ENCODE measurements at regions not wholly inside any gene's neighbourhood (a gene's known extent, or its start where the extent isn't known, plus 50 kb on each side); places are given as distances from the start of the nearest gene placed in this dataset.
A peak's percentile ranks its signal among the peaks of the same experiment; 100 is the strongest.

DNA sequence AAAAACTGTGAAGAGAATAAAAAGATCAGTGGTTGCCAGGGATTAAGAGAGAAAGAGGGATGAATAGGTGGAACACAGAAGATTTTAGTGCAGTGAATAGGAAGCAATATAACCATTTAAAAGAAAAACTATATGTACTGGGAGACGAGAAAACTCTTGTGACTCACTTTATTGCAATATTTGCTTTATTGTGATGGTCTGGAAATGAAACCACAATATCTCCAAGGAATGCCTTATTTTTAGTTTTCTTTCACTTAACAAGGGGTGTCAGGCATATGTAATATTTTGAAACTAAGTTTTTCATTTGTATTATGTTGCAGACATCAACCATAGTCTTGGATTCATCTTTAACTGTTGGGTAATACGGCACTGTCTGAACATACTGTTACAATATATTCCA lies 1308.2 kb downstream of the PCDH9 start:
- H3K9me3 ChIP-seq (ENCODE audit: control insufficient read depth, low read length): no peaks in the 10 kb centered on the region
- no peaks in the 10 kb centered on the region for H3K27me3 ChIP-seq (ENCODE audit: control insufficient read depth in 1 of 2, insufficient read depth in 2 of 2, low read length in 1 of 2)
- H3K36me3 ChIP-seq (ENCODE audit: control insufficient read depth in 1 of 2, insufficient read depth in 2 of 2, low read length in 1 of 2): no peaks in the 10 kb centered on the region
- H3K4me1 ChIP-seq (ENCODE audit: control insufficient read depth in 1 of 2, insufficient read depth in 2 of 2, low read length in 2 of 2): no peaks in the 10 kb centered on the region
- WGBS, 2 donors: 84 to 93% methylated on average over 2 of the region's 2 CpGs
- DNase-seq (no peak), ATAC-seq (ENCODE audit: low FRiP score) (no peak)
- H3K4me3 ChIP-seq (ENCODE audit: low read length in 2 of 2): no peak overlapping the region
- H3K27ac ChIP-seq (ENCODE audit: low read depth in 1 of 2, low read length in 2 of 2): no peak overlapping the region
- intact Hi-C loops (cut with DNase I): no loop called here

DNA sequence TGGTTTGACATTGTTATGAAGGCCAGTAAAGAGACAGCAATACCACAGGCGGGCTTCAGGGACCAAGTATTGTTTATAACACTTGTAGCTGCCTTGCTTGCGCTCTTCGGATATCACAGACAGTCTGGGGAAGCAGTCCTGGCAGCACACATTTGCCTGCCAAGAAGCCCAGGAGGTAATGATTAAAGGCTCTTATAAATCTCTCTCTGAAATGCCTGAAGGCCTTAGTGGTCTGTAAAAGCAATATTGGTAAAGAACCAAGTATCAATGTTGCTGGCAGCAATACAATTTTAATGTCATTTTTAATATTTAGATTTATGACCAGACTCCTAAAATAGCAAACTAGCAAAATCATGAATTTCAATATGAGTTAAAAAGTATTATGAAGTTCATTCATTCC lies 1312.4 kb downstream of the PCDH9 start:
- no peaks in the 10 kb centered on the region for H3K36me3 ChIP-seq (ENCODE audit: control insufficient read depth in 1 of 2, insufficient read depth in 2 of 2, low read length in 1 of 2)
- DNase-seq (no peak), ATAC-seq (ENCODE audit: low FRiP score) (no peak)
- 85 to 86% methylated on average over 3 of the region's 3 CpGs for WGBS, 2 donors
- no peaks in the 10 kb centered on the region for H3K27me3 ChIP-seq (ENCODE audit: control insufficient read depth in 1 of 2, insufficient read depth in 2 of 2, low read length in 1 of 2)
- peaks cover 3 to 6% of the 10 kb centered on the region in 2 donors for H3K4me1 ChIP-seq (ENCODE audit: control insufficient read depth in 1 of 2, insufficient read depth in 2 of 2, low read length in 2 of 2)
- H3K9me3 ChIP-seq (ENCODE audit: control insufficient read depth, low read length): no peaks in the 10 kb centered on the region
- intact Hi-C loops (cut with DNase I): no loop called here
- no peak overlapping the region for H3K27ac ChIP-seq (ENCODE audit: low read depth in 1 of 2, low read length in 2 of 2)
- no peak overlapping the region for H3K4me3 ChIP-seq (ENCODE audit: low read length in 2 of 2)

DNA sequence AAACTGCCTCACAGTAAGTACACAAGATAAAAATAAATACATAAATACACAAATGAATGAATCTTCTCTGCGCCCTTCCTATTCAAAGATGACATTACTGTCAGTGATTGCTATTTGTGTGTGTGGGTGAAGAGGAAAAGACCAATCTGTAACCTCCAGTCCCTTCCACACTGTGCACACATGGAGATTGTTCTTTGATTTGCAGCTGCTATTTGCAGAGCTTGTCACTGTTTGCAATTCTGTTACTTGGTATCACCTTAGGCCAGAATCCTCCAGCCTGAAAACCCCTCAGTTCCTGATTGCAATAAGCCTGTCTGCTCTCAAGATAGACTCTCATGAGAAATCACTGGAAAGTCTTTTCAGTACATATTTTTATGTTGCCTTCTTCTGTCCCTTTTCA lies 1314.9 kb downstream of the PCDH9 start:
- Histone ChIP-seq H3K27ac (ENCODE audit: low read depth in 1 of 2, low read length in 2 of 2) (no peak overlapping the region), H3K27me3 (ENCODE audit: control insufficient read depth in 1 of 2, insufficient read depth in 2 of 2, low read length in 1 of 2) (no peaks in the 10 kb centered on the region), H3K4me3 (ENCODE audit: low read length in 2 of 2) (no peak overlapping the region), H3K36me3 (ENCODE audit: control insufficient read depth in 1 of 2, insufficient read depth in 2 of 2, low read length in 1 of 2) (no peaks in the 10 kb centered on the region), H3K9me3 (ENCODE audit: control insufficient read depth, low read length) (no peaks in the 10 kb centered on the region), H3K4me1 (ENCODE audit: control insufficient read depth in 1 of 2, insufficient read depth in 2 of 2, low read length in 2 of 2) (peaks cover 4 to 6% of the 10 kb centered on the region in 2 donors)
- intact Hi-C loops (cut with DNase I): no loop called here
- no peak for ATAC-seq (ENCODE audit: low FRiP score)
- no peak for DNase-seq
- 97 to 100% methylated on average over 1 of the region's 1 CpG for WGBS, 2 donors

DNA sequence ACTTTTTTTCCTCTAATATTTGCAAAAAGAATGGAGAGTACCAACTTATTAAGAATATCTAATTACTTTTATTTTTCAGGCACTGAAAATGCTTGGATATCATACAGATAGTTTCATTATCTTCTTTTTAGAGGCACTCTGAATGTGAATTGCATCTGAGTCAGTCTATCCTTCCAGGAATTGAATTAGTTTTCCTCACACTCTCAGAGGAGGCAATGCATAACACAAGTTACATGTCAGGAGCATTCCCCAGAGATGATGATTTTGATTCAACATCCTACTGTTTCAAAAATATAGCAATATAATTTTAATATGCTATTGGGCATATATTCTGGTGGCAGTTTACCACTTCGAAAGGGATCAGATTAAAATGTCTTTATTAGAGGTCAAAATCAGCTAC lies 1315.4 kb downstream of the PCDH9 start:
- 95 to 96% methylated on average over 1 of the region's 1 CpG for WGBS, 2 donors
- no peak for DNase-seq
- no peaks in the 10 kb centered on the region for H3K9me3 ChIP-seq (ENCODE audit: control insufficient read depth, low read length)
- H3K36me3 ChIP-seq (ENCODE audit: control insufficient read depth in 1 of 2, insufficient read depth in 2 of 2, low read length in 1 of 2): no peaks in the 10 kb centered on the region
- no peak for ATAC-seq (ENCODE audit: low FRiP score)
- H3K27me3 ChIP-seq (ENCODE audit: control insufficient read depth in 1 of 2, insufficient read depth in 2 of 2, low read length in 1 of 2): no peaks in the 10 kb centered on the region
- no peak overlapping the region for H3K27ac ChIP-seq (ENCODE audit: low read depth in 1 of 2, low read length in 2 of 2)
- peaks cover 4 to 8% of the 10 kb centered on the region in 2 donors for H3K4me1 ChIP-seq (ENCODE audit: control insufficient read depth in 1 of 2, insufficient read depth in 2 of 2, low read length in 2 of 2)
- H3K4me3 ChIP-seq (ENCODE audit: low read length in 2 of 2): no peak overlapping the region
- intact Hi-C loops (cut with DNase I): no loop called here

DNA sequence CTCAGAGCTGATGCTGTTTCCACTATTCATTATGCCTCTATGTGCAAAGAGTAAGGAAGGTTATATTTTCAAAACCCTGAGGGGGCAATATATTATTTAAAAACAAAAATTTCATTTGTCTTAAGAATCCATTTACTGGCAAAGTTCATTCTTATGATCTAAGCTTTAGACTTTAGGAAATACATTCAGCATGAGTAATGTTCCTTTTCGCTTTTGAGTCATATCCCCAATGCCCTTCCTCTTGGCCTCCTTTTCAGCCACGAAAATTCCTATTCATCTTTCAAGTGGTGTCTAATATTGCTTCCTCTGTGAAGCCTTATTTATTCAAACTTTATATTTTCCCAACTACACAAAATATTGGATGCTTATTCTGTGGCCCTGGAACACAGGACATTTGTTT lies 1317.0 kb downstream of the PCDH9 start:
- Histone ChIP-seq H3K36me3 (ENCODE audit: control insufficient read depth in 1 of 2, insufficient read depth in 2 of 2, low read length in 1 of 2) (no peaks in the 10 kb centered on the region), H3K9me3 (ENCODE audit: control insufficient read depth, low read length) (no peaks in the 10 kb centered on the region), H3K4me3 (ENCODE audit: low read length in 2 of 2) (no peak overlapping the region), H3K27ac (ENCODE audit: low read depth in 1 of 2, low read length in 2 of 2) (peak overlapping the region; percentile 57 to 67), H3K4me1 (ENCODE audit: control insufficient read depth in 1 of 2, insufficient read depth in 2 of 2, low read length in 2 of 2) (peaks cover 4 to 8% of the 10 kb centered on the region in 2 donors), H3K27me3 (ENCODE audit: control insufficient read depth in 1 of 2, insufficient read depth in 2 of 2, low read length in 1 of 2) (no peaks in the 10 kb centered on the region)
- ATAC-seq (ENCODE audit: low FRiP score): peak; percentile 73
- no peak for DNase-seq
- intact Hi-C loops (cut with DNase I): no loop called here
- 0 to 3% methylated on average over 2 of the region's 2 CpGs for WGBS, 2 donors

DNA sequence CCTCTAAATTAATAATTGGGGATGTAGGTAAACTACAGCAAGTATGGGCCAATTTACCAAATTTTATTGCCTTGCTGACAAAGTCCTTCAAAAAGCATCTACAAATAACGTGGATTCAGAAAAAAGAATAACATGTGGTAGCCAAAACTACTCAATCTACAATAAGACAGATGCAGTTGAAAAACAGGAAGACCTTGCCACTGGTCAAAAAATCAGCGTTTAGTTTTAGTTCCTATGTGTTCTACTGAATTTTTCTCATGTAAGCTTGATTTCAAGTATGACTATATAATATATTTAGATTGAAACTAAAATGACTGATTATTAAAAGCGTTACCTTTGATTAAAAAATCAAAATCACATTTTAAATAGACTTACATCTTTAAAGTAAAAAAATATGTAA lies 1317.6 kb downstream of the PCDH9 start:
- 35 to 38% methylated on average over 3 of the region's 3 CpGs for WGBS, 2 donors
- Histone ChIP-seq H3K4me3 (ENCODE audit: low read length in 2 of 2) (no peak overlapping the region), H3K36me3 (ENCODE audit: control insufficient read depth in 1 of 2, insufficient read depth in 2 of 2, low read length in 1 of 2) (no peaks in the 10 kb centered on the region), H3K4me1 (ENCODE audit: control insufficient read depth in 1 of 2, insufficient read depth in 2 of 2, low read length in 2 of 2) (peaks cover 4 to 8% of the 10 kb centered on the region in 2 donors), H3K9me3 (ENCODE audit: control insufficient read depth, low read length) (peaks cover 2% of the 10 kb centered on the region), H3K27ac (ENCODE audit: low read depth in 1 of 2, low read length in 2 of 2) (no peak overlapping the region), H3K27me3 (ENCODE audit: control insufficient read depth in 1 of 2, insufficient read depth in 2 of 2, low read length in 1 of 2) (no peaks in the 10 kb centered on the region)
- DNase-seq (no peak), ATAC-seq (ENCODE audit: low FRiP score) (no peak)
- intact Hi-C loops (cut with DNase I): no loop called here

DNA sequence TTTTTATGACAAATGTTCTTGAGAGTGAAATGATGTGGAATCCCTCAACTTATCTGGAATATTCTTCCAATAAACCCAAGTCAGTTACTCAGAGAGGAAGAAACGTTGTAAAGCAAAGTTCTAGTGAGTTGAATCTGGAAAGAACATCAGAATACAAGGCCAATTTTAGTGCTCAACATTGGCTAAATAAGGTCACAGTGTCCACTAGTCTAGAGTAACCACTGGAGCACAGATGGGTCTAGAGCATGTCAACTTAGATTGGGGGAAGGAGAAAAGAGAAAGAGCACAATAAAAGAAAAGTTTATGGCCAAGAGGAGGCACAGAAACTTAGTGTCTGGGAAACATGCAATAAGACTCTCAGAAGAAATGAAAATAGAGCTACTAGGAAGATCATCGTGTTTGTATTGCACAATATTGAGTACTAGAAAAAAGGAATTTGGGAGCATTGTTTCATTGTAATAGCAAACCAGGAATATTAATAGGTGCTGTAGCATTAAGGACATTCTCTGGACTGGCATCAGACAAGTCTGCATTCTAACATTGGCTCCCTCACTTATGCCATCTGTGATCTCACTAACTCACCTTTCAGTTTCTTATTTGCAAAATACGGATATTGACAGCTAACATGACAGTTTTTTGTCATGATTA lies 1318.5 kb downstream of the PCDH9 start:
- intact Hi-C loops (cut with DNase I): no loop called here
- no peaks in the 10 kb centered on the region for H3K36me3 ChIP-seq (ENCODE audit: control insufficient read depth in 1 of 2, insufficient read depth in 2 of 2, low read length in 1 of 2)
- H3K27ac ChIP-seq (ENCODE audit: low read depth in 1 of 2, low read length in 2 of 2): peak overlapping the region in 1 of 2 donors; percentile 11
- no peak overlapping the region for H3K4me3 ChIP-seq (ENCODE audit: low read length in 2 of 2)
- H3K4me1 ChIP-seq (ENCODE audit: control insufficient read depth in 1 of 2, insufficient read depth in 2 of 2, low read length in 2 of 2): peaks cover 4 to 8% of the 10 kb centered on the region in 2 donors
- no peak for DNase-seq
- WGBS, 2 donors: 32 to 33% methylated on average over 3 of the region's 3 CpGs
- H3K9me3 ChIP-seq (ENCODE audit: control insufficient read depth, low read length): peaks cover 2% of the 10 kb centered on the region
- no peaks in the 10 kb centered on the region for H3K27me3 ChIP-seq (ENCODE audit: control insufficient read depth in 1 of 2, insufficient read depth in 2 of 2, low read length in 1 of 2)
- no peak for ATAC-seq (ENCODE audit: low FRiP score)

DNA sequence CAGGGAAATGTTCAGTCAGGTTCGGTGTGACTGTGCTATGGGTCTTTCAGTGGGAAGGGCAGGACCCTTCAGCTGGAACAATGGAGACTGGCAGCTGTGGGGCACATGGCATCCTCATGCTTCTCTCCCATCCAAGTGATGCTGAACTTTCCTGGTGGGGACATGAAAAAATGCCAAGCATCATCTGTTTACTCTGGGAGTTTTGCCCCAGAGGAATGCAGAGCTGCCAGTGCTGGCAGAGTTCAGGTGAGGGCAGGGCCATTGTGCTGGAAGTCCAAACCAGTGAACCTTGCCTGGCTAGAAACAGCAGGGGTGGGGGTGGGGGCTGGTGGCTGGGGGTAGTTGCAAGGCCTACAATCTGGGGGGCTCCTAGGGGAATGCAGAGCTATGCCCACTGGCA lies 1320.6 kb downstream of the PCDH9 start:
- DNase-seq (no peak), ATAC-seq (ENCODE audit: low FRiP score) (no peak)
- H3K4me3 ChIP-seq (ENCODE audit: low read length in 2 of 2): no peak overlapping the region
- WGBS, 2 donors: 85 to 94% methylated on average over 1 of the region's 1 CpG
- H3K27ac ChIP-seq (ENCODE audit: low read depth in 1 of 2, low read length in 2 of 2): no peak overlapping the region
- H3K27me3 ChIP-seq (ENCODE audit: control insufficient read depth in 1 of 2, insufficient read depth in 2 of 2, low read length in 1 of 2): no peaks in the 10 kb centered on the region
- H3K9me3 ChIP-seq (ENCODE audit: control insufficient read depth, low read length): peaks cover 2% of the 10 kb centered on the region
- peaks cover 4 to 8% of the 10 kb centered on the region in 2 donors for H3K4me1 ChIP-seq (ENCODE audit: control insufficient read depth in 1 of 2, insufficient read depth in 2 of 2, low read length in 2 of 2)
- intact Hi-C loops (cut with DNase I): no loop called here
- H3K36me3 ChIP-seq (ENCODE audit: control insufficient read depth in 1 of 2, insufficient read depth in 2 of 2, low read length in 1 of 2): no peaks in the 10 kb centered on the region

DNA sequence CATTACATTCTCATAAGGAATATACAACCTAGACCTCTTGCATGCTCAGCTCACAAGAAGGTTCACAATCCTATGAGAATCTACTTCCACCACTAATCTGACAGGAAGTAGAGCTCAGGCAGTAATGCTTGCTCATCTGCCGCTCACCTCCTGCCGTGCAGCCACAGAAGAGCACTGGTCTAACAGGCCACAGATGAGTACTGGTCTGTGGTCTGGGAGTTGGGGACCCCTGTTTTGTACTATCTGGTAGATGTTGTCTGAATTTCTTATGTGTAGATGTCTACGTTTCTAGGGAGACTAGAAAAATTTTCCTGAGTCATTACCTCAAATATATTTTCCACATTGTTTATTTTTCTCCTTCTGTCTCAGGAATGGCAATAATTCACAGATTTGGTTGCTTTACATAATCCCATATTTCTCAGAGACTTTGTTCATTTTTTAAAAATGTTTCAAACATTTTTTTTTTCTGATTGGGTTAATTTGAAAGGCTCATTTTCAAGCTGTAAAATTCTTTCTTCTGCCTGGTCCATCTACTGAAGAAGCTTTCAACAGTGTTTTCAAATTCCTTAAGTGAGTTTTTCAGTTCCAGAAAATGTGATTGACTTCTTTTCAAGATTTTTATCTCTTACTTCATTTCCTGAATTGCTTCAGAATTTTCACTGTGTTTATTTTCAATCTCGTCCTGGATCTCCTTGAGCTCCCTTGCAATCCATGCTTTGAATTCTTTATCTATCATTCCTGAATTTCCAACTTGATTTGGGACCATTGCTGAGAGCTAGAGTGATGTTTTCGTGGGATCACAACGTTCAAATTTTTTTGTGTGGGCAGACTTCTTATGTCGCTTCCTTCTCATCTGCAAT lies 1322.2 kb downstream of the PCDH9 start:
- WGBS, 2 donors: 76 to 78% methylated on average over 7 of the region's 7 CpGs
- no peak for ATAC-seq (ENCODE audit: low FRiP score)
- no peak for DNase-seq
- Histone ChIP-seq H3K9me3 (ENCODE audit: control insufficient read depth, low read length) (peaks cover 2% of the 10 kb centered on the region), H3K4me1 (ENCODE audit: control insufficient read depth in 1 of 2, insufficient read depth in 2 of 2, low read length in 2 of 2) (peaks cover 2 to 3% of the 10 kb centered on the region in 2 donors), H3K27me3 (ENCODE audit: control insufficient read depth in 1 of 2, insufficient read depth in 2 of 2, low read length in 1 of 2) (no peaks in the 10 kb centered on the region), H3K27ac (ENCODE audit: low read depth in 1 of 2, low read length in 2 of 2) (no peak overlapping the region), H3K36me3 (ENCODE audit: control insufficient read depth in 1 of 2, insufficient read depth in 2 of 2, low read length in 1 of 2) (no peaks in the 10 kb centered on the region), H3K4me3 (ENCODE audit: low read length in 2 of 2) (no peak overlapping the region)
- intact Hi-C loops (cut with DNase I): no loop called here
